Endothelial cell of umbilical vein (primary cell): ENCODE measurements at regions not wholly inside any gene's neighbourhood (a gene's known extent, or its start where the extent isn't known, plus 50 kb on each side); places are given as distances from the start of the nearest gene placed in this dataset.

ENCODE experiments used
- BruUV-seq: library from RNA; stranded (reverse); fragments of 400-500 nt; replicated peaks from 2 replicates; lab custom pipeline; 2021; lab: Mats Ljungman, UMichigan
- CTCF ChIA-PET: fragments of 300-600, 350-600 bp; sonication (Branson Sonifier 250); formaldehyde crosslinking; loops from one replicate; lab custom pipeline; 2021; ENCODE audit warnings: antibody characterized with exemption, inconsistent platforms; lab: Charles Lee
- POLR2A ChIA-PET: fragments of 300-600, 350-600 bp; sonication (Branson Sonifier 250); formaldehyde crosslinking; loops from one replicate; lab custom pipeline; 2021; ENCODE audit warnings: antibody characterized with exemption, inconsistent platforms; lab: Charles Lee
- DNase-seq: peaks from one replicate; pipeline ENCODE4 v3.0.0-alpha.2; 2011; ENCODE audit warnings: low read depth, low spot score
- FAIRE-seq: peaks from 2 replicates; lab custom pipeline; 2011; peaks lifted over from hg19 to GRCh38; lab: Jason Lieb, UNC
- H2AFZ ChIP-seq: 2 replicates; pipeline ENCODE4 v1.6.0; 2012; ENCODE audit warnings: low read depth, low read length, control low read depth, inconsistent platforms
- H3K27ac ChIP-seq: 2 replicates; pipeline ENCODE4 v1.5.1; 2011; ENCODE audit warnings: low read depth, mild to moderate bottlenecking, control low read depth, low read length, moderate library complexity; ENCODE audit not compliant: insufficient read depth
- H3K27me3 ChIP-seq, 2 experiments: 2 replicates each; pipeline versions ENCODE4 v1.6.0 to v1.6.1; 2011; ENCODE audit warnings: low read length in 2 of 2, mixed read lengths in 1 of 2; ENCODE audit not compliant: control insufficient read depth in 2 of 2, insufficient read depth in 2 of 2
- H3K36me3 ChIP-seq, 2 experiments: 2 replicates in 1 of 2; 3 replicates in 1 of 2; pipeline ENCODE4 v1.5.1; 2011; ENCODE audit warnings: low read length in 2 of 2, mild to moderate bottlenecking in 1 of 2, moderate library complexity in 1 of 2; ENCODE audit not compliant: control insufficient read depth in 2 of 2, insufficient read depth in 2 of 2; ENCODE audit errors: extremely low read depth in 1 of 2
- H3K4me1 ChIP-seq: 3 replicates; pipeline ENCODE4 v1.5.1; 2011; ENCODE audit warnings: mild to moderate bottlenecking, low read length; ENCODE audit not compliant: control insufficient read depth, insufficient read depth; ENCODE audit errors: extremely low read depth
- H3K4me2 ChIP-seq: 2 replicates; pipeline ENCODE4 v1.6.1; 2011; ENCODE audit warnings: low read length, control low read depth, mixed read lengths; ENCODE audit not compliant: insufficient read depth
- H3K4me3 ChIP-seq, 3 experiments: fragments of 200-600 bp in 1 of 3; sonication (generic), shearing (Covaris generic) in 1 of 3; replicated peaks in 1 of 3; 2 replicates each; pipeline ENCODE4 v1.5.1; 2011 to 2016; ENCODE audit warnings: control low read depth in 3 of 3, low read length in 3 of 3, mild to moderate bottlenecking in 2 of 3, inconsistent platforms in 1 of 3, low read depth in 1 of 3, moderate library complexity in 1 of 3; ENCODE audit not compliant: insufficient read depth in 1 of 3
- H3K79me2 ChIP-seq: 2 replicates; pipeline ENCODE4 v1.6.0; 2012; ENCODE audit warnings: low read length, inconsistent platforms; ENCODE audit not compliant: control insufficient read depth, insufficient read depth
- H3K9ac ChIP-seq: replicated peaks from 2 replicates; pipeline ENCODE3; 2011; ENCODE audit warnings: low read length, control low read depth; ENCODE audit not compliant: insufficient read depth; ENCODE audit errors: extremely low read depth
- H3K9me1 ChIP-seq: replicated peaks from 3 replicates; pipeline ENCODE4 v1.6.0; 2011; ENCODE audit warnings: mild to moderate bottlenecking, low read length; ENCODE audit not compliant: control insufficient read depth, insufficient read depth; ENCODE audit errors: extremely low read depth
- H3K9me3 ChIP-seq: replicated peaks from 2 replicates; pipeline ENCODE4 v1.5.1; 2012; ENCODE audit warnings: low read length, inconsistent platforms; ENCODE audit not compliant: control insufficient read depth, insufficient read depth
- H4K20me1 ChIP-seq: replicated peaks from 2 replicates; pipeline ENCODE3; 2011; ENCODE audit warnings: mild to moderate bottlenecking, low read length; ENCODE audit not compliant: control insufficient read depth, insufficient read depth; ENCODE audit errors: extremely low read depth
- JUN ChIP-seq: IDR thresholded peaks from 2 replicates; pipeline ENCODE4 v1.6.1; 2011; ENCODE audit warnings: borderline replicate concordance, low read depth; ENCODE audit not compliant: insufficient read length, insufficient read depth
- MYC ChIP-seq: IDR thresholded peaks from one replicate; pipeline ENCODE4 v1.6.1; 2011; ENCODE audit warnings: mild to moderate bottlenecking, low read depth, low read length
- dilution Hi-C: fragments of 300-500 bp; cut with MboI; formaldehyde crosslinking; loops from one replicate; pipeline ENCODE4 v1.15.0; 2019; ENCODE audit warnings: low sequenced_read_pairs; ENCODE audit not compliant: extremely low pct_ligation_motif_present
- intact Hi-C: fragments of 100-400 bp; cut with micrococcal nuclease; formaldehyde crosslinking; loops from one replicate; pipeline ENCODE4 v1.10.0; 2022
- TF ChIP-seq, protein P1 (sequence below), 2 donors: IDR thresholded peaks; 1 replicate in 1 of 2; 2 replicates in 1 of 2; pipeline ENCODE4 v1.5.1; 2011; ENCODE audit warnings: low read length in 2 of 2, mild to moderate bottlenecking in 2 of 2, moderate library complexity in 2 of 2, control low read depth in 1 of 2, inconsistent platforms in 1 of 2, low read depth in 1 of 2; ENCODE audit not compliant: insufficient read depth in 1 of 2; ENCODE audit errors: extremely low read depth in 1 of 2
- TF ChIP-seq, protein P2 (sequence below): IDR thresholded peaks from 2 replicates; pipeline ENCODE4 v1.6.1; 2011; ENCODE audit not compliant: insufficient read depth, insufficient read length

DNA sequence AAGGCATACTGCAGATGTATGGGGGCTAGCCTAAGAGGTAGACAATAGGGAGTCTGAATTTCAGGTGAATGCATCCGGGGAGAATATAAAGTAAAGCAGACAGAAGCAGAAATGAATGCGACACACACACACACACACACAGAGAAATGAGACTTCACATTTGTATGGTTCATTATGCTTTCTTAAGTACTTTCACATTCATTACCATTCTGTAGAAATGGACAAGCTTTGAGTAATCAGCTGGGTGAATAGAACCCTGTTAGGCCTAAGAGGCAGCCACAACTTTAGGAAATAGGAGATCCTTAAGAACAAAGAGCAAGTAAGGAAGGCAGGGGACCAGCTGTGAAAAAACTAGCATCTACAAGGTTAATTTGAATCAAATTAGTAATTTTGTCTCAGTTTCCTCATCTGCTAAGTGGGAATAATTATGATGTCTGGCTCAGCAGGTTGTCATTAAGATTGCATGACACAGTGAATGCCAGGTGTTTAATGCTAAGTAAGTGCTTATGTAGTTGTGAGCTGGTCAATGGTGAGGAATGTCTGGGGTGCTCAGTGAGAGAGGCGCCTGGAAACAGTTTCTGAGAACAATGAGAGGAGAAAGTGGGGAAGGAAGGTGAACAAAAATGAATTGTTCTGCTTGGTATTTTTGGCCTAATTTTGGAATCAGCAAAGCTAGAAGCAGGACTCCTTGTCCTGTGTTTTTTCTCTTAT lies 265.8 kb upstream of the CLINT1 start:
- H3K36me3 ChIP-seq = no peaks in the 10 kb centered on the region
- no peaks in the 10 kb centered on the region for H3K4me1 ChIP-seq
- no peaks in the 10 kb centered on the region for H3K79me2 ChIP-seq
- H4K20me1 ChIP-seq = no peaks in the 10 kb centered on the region
- DNase-seq (no peak), FAIRE-seq (no peak)
- no peak overlapping the region for H2AFZ ChIP-seq
- no peak overlapping the region for H3K4me2 ChIP-seq
- POLR2A ChIA-PET = no interaction called here
- dilution Hi-C loops (no loop called here), intact Hi-C loops (loop anchor here (5.0 kb wide), 1 partner anchor 268 kb away; no protein-coding TSS in a partner anchor)
- H3K9me3 ChIP-seq = no peaks in the 10 kb centered on the region
- no peak overlapping the region for H3K27ac ChIP-seq
- no peak overlapping the region for H3K4me3 ChIP-seq
- H3K9ac ChIP-seq = no peak overlapping the region
- CTCF ChIA-PET = interaction anchor here (1.6 kb wide), 1 partner anchor 9 kb away, joined by 4 read pairs; no protein-coding TSS in a partner anchor
- H3K9me1 ChIP-seq = no peaks in the 10 kb centered on the region
- TF ChIP-seq MYC = no peak
- TF ChIP-seq JUN = no peak
- TF ChIP-seq, protein P1, sequence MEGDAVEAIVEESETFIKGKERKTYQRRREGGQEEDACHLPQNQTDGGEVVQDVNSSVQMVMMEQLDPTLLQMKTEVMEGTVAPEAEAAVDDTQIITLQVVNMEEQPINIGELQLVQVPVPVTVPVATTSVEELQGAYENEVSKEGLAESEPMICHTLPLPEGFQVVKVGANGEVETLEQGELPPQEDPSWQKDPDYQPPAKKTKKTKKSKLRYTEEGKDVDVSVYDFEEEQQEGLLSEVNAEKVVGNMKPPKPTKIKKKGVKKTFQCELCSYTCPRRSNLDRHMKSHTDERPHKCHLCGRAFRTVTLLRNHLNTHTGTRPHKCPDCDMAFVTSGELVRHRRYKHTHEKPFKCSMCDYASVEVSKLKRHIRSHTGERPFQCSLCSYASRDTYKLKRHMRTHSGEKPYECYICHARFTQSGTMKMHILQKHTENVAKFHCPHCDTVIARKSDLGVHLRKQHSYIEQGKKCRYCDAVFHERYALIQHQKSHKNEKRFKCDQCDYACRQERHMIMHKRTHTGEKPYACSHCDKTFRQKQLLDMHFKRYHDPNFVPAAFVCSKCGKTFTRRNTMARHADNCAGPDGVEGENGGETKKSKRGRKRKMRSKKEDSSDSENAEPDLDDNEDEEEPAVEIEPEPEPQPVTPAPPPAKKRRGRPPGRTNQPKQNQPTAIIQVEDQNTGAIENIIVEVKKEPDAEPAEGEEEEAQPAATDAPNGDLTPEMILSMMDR (IDR thresholded peaks at IDR 0.05; ENCODE audit: extremely low read depth in 1 of 2, insufficient read depth in 1 of 2, low read depth in 1 of 2, low read length in 2 of 2) = no peak
- TF ChIP-seq, protein P2, sequence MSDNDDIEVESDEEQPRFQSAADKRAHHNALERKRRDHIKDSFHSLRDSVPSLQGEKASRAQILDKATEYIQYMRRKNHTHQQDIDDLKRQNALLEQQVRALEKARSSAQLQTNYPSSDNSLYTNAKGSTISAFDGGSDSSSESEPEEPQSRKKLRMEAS = no peak
- no TSS peak for BruUV-seq
- no peaks in the 10 kb centered on the region for H3K27me3 ChIP-seq
